Head of caudate nucleus (tissue), 42 donors: ENCODE measurements at regions not wholly inside any gene's neighbourhood (a gene's known extent, or its start where the extent isn't known, plus 50 kb on each side); places are given as distances from the start of the nearest gene placed in this dataset.

Experiments used
- DNase-seq, 42 donors: peaks; one replicate each; pipeline versions ENCODE4 v3.0.0 to v3.0.0-alpha.2; 2020 to 2021; ENCODE audit warnings: mixed read lengths in 7 of 42
- intact Hi-C: fragments of 100-400 bp; cut with DNase I; formaldehyde crosslinking; loops from one replicate; pipeline ENCODE4 v1.15.0; 2022

DNA sequence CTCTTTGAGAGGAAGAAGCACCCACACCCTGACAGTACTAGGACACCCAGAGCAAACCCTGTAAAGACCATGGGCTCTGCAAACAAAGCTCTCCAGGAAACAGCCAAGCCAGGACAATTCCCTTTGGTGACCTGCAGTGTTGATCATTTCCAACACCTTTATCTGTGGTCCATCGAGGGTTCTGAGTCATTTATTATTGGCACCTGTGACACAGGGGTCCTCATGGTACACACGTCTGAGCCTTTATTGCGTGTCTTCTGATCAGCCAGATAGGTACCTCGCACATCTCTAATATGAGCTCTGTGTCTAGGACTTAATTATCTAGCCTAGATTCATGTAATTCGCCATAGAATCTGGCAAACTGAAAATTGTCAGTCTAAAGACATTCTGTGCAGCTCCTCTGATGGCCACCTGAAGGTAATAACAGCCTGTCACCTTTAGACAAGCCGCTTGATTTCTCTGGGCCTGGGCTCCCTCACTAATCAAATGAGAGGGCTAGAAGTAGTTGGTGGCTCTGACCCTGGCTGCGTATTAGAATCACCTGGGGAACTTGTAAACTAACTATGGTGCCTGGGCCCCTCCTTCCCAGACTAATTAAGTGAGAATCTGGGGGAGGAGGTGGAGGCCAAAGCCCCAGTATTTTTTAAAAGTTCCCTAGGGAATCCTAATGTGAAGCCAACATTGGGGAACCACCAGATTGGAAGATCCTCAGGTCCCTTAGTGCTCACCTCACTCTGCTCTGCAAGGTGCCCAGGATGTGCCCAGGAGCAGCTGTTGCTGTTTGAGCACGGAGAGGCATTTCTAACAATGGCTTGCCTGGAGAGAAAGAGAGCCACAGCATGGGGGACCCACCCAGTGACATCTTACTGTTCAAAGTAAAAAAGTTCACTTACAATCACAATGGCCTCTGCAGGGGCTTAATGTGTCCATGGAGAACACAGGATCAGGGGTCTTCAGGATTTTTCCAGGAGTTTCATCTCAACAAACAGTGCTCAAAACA, 122.0 kb upstream of the ARID1B start:
- no peak for DNase-seq
- intact Hi-C loops = no loop called here

DNA sequence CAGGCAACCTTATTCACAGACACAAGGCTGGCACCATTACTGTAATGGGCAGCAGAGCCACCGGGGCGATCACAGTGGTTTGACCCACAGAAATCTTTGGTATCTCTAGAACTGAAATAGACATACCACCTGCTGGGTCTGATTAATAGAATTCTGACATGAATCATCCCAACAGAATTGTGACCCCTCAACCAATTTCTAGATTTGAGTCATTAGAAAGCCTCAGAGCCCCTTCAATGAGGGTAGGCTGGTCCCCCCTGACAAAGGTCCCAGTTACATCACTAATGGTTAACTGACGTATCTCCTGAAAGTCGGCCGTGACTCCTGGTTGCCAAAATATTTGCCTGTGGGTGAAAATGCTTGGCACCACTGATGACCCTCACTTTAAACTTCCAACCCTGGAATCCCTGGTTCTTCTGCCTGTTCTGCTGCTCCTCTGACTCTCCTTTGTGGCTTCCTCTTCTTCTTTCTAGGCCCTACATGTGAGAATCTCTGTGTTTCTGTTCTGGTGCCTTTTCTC, 124.9 kb upstream of the ARID1B start:
- intact Hi-C loops = no loop called here
- no peak for DNase-seq

DNA sequence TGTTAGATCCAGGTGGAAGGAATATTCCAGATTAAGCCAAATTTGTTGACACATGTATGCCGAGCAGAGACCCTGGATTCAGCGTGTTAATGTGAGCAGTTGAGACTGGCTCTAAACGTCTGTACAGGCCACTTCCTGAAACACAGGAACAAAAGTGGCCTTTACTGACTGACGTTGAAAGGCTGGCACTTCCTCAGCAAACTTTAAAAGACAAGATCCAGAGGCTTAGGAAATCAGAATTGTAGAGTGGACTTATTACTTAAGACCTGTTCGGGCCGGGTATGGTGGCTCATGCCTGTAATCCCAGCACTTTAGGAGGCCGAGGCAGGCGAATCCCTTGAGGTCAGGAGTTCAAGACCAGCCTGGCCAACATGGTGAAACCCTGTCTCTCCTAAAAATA, 125.7 kb upstream of the ARID1B start:
- intact Hi-C loops = no loop called here
- DNase-seq = no peak

DNA sequence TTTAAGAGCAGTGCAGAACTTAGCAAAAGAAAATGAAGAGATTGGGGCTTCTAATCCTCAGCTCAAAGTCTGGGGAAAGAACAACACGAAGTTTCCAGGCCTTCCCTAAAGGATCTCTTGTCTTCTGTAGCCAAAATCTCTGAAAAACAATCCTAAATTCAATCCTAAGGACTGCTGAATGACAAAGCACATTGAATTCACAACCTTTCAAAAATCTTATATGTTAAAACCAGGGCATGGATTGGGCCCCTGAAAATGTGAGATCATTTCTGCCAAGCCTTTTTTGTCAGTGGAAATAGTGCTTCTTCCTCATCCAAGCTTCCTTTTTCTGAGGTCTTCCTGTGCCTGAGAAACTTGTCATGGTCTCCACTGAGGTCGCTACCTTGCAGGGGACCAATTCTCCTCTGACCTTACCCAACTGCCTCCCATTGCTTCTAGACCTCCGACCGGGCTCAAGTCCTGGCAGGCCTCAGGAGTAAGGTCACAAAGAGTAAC, 126.2 kb upstream of the ARID1B start:
- no peak for DNase-seq
- intact Hi-C loops = no loop called here

DNA sequence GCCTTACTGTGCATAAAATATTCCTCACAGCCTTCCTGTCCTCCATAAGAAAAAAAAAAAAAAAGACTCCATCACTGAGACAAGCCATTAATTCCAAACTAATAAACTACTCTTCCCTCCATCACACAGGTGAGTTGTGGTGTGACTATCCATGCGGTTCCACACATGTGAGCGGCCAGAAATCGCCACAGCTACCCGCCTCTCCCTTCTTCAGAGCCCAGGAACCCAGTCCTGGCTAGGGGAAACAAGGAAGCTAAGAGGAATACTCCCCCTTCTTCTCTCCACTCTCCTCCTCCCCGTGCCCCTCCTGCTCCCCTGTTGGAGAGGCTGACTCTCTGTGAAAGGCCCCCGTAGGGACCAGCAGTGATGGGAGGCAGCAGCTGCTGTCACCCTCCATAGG, 128.6 kb upstream of the ARID1B start:
- no peak for DNase-seq
- intact Hi-C loops = no loop called here

DNA sequence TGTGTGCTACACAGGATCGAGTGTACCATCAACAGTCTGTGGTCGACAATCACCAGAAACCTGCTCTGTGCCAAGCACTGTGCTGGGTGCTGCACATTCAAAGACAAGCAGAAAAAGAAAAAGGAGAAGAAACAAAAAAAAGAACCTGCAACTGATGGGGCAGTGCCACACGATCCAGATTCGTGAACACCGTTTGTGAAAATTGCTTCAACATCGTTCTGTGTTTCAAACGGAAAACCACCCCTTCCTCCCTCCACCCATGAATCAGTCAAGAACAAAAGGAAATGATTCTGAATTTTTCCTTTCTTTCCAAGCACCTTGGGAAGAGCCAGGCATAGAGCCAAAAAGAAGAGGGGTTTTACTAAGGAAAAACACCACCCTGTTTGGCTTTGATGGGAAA, 129.2 kb upstream of the ARID1B start:
- intact Hi-C loops = no loop called here
- DNase-seq = no peak

DNA sequence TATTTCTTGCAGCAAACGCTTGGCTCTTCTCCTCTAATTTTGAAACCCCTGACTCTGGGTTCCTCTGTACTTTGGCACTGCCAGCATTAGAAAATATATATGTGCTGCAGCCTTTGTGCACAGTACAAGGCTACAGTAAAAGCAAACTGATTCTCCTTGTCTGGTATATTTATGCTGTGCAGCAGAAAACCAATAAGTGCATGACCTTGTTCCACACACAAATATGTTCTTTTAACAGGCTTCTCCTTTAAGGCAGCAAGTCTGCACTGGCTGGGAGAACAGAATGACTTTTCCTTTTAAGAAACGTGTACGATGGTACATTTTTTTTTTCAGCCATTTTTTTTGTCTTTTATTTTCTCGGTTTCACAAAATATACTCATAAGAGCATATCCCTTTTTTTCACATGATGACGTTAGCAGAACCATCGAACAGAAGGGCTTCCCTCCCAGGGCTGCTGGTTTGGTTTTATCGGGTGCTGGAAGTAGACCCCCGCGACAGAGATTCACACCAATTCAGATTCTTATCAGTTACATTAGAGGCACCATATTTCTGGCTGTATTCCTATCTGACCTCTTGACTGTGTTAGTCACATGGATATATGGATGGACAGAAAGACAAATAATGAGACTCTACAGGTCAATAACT, 129.9 kb upstream of the ARID1B start:
- no peak for DNase-seq
- intact Hi-C loops = no loop called here

DNA sequence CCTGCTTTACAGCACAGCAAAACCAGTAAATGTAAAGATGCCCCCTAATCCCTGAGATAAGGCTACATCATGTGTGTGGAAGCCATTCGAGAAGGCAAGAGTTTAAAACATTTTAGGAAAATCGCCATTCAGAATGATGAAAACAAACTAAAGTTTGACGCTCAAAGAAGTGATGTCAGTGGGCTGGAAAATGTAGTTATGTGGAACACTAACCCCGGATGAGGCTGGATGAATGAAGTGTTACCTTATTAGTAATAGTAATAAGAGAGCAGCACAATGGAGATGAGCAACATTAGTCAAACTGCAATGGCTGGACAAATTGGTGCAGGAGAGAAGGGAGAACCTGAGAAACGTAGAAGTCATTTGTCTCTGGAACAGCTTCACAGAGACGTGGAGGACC, 130.7 kb upstream of the ARID1B start:
- DNase-seq = no peak
- intact Hi-C loops = no loop called here

DNA sequence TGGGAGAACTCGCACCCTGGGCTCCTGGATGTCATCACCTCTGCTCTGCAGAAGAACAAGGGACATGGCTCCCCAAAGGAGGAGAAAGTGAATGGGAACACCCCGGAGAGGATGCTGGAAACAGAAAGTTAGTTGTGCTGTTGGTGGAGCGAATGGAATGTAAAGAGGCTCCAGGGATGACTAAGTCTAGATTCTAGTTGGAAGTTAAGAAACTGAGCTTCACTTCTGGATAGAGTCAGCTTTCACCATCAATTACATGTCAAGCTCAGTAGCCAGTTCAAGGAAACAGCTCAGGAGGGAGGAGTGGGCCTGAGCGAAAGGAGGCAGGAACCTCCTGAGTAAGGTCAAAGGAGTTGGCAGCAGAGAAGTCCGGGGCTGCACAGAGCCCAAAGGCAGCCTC, 132.1 kb upstream of the ARID1B start:
- DNase-seq = no peak
- intact Hi-C loops = no loop called here

DNA sequence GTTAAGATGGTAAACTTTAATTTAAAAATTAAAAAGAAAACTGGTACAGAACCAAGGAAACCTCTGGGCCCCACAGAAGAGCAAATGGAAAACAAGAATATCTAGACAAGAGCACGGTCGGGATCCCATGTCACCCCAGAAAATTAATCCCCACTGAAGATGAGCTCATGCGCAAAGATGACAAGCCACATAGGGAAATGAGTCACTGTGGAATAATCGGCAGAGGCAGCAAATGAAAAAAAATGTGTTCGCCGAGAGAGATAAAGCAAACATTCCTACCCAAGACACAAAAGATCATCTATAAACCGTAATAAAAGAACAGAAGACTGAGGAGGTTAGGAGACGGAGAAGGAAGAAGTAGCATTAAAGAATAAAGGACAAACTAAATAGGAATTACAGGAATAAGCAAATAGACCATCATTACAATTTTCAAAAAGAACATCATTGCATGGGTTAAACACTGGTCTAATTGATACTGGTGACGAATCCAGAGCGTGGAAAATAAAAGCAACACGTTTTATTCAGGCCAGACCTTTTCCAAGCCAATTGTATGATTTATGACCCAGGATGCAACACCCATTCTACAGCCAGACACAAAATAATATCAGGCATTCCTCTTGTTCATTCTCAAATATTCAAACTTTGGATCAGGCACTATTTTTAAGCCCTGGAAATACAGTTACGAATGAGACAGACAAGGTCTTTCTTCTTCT, 138.0 kb upstream of the ARID1B start:
- no peak for DNase-seq
- intact Hi-C loops = no loop called here

DNA sequence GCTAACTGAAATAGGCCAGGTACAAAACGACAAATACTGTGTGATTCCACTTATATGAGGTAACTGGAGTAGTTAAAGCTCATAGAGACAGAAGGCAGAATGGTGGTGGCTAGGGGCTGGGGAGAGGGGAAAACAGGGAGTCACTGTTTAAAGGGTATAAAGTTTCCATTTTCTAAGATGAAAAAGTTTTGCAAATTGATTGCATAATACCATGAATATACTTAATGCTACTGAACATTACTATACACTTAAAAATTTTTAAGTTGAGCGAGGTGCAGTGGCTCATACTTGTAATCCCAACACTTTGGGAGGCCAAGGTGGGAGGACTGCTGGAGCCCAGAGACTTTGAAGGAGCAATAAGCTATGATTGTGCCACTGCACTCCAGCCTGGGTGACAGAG, 138.6 kb upstream of the ARID1B start:
- DNase-seq = no peak
- intact Hi-C loops = no loop called here

DNA sequence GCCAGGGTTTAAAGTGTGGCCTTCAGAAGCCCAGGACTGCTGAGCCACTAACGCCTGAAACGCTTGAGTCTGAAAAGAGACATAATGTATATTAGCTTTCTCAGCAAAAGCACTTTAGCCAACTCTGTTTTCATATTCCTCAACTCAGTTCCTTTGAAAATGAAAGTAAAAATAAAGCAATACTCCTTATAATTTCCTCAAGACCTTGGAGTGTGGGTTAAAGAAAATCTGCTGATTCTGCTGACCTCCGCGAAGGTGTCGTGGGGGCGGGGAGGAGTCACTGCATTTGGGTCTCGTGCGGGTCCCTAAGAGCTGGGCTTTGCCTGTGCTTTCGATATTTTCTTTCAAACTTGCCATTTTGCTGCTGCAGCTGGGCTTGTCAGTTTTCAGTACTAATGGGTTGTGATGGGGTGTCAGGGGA, 142.2 kb upstream of the ARID1B start:
- DNase-seq = no peak
- intact Hi-C loops = no loop called here

DNA sequence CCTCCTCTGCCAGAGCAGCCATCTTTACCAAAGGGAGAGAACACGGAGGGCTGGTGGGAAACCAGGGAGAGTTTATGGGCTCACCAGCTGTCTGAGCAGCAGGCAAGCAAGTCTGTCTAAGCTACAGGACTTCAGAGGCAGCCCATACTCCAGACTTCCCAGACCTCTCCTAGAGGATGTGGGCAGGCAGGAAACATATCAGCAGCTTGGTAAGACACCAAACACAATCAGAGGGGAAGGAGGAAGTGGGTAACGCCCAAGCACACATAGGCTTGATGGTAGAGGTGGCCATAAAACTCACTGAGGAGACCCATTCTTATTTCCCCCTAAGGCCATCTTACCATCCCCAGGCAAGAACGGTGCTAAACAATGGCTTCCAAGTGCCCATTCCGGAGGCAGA, 143.1 kb upstream of the ARID1B start:
- intact Hi-C loops = no loop called here
- no peak for DNase-seq

DNA sequence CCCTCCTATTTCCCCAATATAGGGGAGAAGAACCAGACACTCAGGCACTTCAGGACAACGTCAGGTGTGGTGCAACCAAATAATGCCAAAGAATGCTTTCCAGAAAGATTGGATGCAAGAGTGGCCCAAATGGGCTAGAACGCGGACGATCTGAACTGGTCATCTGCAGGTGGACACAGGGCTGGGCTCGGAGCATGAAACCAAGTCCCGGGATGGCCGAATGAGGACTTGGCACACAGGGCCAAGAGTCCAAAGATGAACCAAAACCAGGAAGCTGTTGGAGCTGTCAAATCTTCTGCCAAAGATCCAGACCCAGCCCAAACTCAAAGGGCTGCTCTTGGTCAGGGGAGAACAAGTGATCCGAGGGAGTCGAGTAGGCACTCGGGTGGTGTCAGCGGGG, 143.9 kb upstream of the ARID1B start:
- no peak for DNase-seq
- intact Hi-C loops = no loop called here

DNA sequence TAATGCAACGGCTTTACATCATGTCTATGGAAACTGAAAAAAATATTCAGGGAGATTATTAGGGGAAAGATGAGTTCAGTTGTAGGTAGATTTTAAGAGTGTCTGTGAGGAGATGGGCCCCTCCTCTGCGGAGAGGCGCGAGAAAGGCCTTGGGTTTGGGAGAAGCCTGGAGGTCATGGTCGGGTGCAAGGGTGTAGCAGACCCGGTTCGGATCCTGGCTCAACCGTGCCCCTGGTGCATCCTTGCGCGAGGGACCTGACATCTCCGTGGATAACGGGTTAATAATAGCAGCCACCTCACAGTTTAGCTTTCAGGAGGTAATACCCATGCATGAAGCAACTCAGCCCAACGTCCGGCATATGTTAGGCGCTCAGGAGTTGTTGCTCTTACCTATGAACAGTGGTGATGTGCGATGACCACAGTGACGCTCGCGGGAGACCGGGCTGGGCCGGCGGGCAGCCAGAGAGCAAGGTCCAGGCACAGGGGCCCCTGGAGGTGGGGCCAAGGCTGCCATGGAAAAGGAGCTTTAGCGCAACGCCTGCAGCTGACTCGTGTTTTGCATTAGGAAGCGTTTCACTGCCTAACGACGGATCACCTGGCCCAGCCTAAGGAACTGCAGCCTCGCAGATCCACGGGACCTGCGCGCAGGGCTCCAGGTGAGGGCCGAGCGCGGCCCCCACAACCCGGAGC, 146.4 kb upstream of the ARID1B start:
- no peak for DNase-seq

DNA sequence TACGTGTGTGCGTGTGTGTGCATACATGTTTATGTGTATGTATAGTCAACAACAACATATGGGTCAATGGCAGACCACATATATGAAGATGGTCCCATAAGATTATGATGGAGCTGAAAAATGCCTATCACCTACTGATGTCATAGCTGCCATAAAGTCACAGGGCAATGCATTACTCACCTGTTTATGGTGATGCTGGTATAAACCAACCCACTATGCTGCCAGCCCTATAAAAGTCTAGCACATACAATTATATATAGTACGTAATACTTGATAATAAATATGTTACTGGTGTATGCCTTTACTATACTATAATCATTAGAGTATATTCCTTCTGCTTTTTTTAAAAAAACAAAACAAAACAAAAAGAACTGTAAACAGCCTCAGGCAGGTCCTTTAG, 148.4 kb upstream of the ARID1B start:
- DNase-seq = no peak
- intact Hi-C loops = no loop called here

More for the DNA sequence above, 146.4 kb upstream of the ARID1B start:
- intact Hi-C loops = no loop called here

DNA sequence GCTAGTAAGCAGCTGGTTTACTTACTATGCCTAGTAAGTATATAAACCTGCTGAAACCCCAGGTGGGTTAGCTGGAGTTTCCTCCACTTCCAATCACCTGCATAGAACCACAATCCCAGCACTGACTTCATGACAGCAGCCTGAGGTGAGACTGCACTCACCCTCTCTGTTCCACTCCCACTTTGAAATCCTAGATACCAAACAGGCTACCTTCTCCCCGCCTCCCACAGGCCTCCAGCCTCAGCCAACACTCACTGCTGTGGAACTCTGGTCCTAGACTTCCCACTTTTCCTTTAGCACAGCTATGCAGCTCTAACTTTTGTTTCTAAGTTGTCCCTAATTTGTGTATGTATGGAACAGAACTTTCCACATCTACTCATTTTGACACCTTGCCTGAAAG, 149.7 kb upstream of the ARID1B start:
- no peak for DNase-seq
- intact Hi-C loops = no loop called here

DNA sequence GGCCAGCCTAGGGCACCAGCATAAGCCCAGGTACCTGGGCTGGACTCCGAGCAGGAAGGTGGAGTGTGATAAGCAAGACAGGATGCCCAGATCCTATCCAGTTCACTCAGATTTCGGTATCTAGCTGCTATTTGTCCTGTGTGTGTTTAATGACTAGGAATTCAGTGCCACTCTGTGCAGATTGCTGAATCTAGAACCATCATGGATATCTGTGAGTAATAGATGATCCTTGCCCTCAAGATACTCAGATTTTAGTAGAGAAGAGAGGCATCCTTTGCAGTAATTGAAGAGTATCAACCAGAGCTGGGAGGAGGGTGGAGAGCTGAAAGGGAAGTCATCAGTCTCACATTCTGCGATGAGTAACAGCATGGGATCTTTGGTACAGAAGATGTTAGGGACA, 155.0 kb upstream of the ARID1B start:
- DNase-seq = no peak
- intact Hi-C loops = no loop called here

DNA sequence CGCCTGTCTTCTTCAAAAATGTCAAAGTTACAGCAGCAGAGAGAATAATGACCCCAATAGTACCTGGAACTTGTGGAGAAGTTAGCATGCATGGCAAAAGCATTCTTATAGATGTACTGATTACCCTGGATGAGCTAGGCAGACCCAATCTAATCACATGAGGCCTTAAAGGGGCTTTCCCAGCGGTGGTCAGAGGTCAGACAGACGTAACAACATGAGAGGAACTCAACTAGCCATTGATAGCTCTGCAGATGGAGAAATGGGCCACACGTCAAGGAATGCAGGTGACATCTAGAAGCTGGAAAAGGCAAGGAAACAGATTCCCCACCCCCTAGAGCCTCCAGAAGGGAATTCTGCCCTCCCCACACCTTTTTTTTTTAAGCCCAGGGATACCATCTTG, 156.8 kb upstream of the ARID1B start:
- intact Hi-C loops = no loop called here
- no peak for DNase-seq
